ENCODE measurements at regions not wholly inside any gene's neighbourhood (a gene's known extent, or its start where the extent isn't known, plus 50 kb on each side); places are given as distances from the start of the nearest gene placed in this dataset.

DNA sequence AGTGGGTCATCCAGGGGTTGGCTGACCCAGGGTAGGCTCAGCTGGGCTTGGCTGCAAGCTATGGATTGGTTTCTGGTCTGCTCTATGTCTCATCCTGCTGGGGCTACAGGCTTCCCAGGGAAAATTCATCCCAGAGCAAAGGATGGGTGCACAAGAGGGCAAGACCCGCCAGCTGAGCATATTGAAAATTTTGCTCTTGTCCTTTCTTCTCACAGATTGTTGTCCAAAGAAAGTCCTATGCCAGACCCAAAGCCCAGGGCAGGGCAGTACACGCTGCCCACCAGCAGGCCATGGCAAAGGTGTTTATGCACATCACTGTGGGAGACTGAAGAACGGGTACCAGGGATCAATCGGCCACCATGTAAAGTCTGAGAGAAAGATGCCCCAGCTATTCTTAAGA, 95.3 kb upstream of the PARP11 start:
- no peak for TF ChIP-seq ZNF274 (IDR thresholded peaks at IDR 0.05; ENCODE audit: low read depth, low read length)
- TF ChIP-seq SUZ12 (IDR thresholded peaks at IDR 0.05; ENCODE audit: extremely low read depth, insufficient read depth, insufficient read length), result no peak
- TF ChIP-seq YY1 (IDR thresholded peaks at IDR 0.05; ENCODE audit: insufficient read depth, insufficient read length), result no peak
